K562 (cell line): ENCODE measurements at regions not wholly inside any gene's neighbourhood (a gene's known extent, or its start where the extent isn't known, plus 50 kb on each side); places are given as distances from the start of the nearest gene placed in this dataset.
A peak's percentile ranks its signal among the peaks of the same experiment; 100 is the strongest.

Experiments used
- FOXM1 ChIP-seq, 2 experiments: fragments of 450-650 bp in 1 of 2; sonication (generic) in 1 of 2; formaldehyde crosslinking in 1 of 2; IDR thresholded peaks; 2 replicates each; pipeline versions ENCODE4 v1.6.1 to v1.9.0; 2017 to 2022; ENCODE audit warnings: low read depth in 2 of 2, mild to moderate bottlenecking in 2 of 2, missing genetic modification reagents in 1 of 2, moderate library complexity in 1 of 2
- MYBL2 ChIP-seq, 2 experiments: fragments of 450-650 bp in 1 of 2; sonication (generic) in 1 of 2; formaldehyde crosslinking in 1 of 2; IDR thresholded peaks; 2 replicates each; pipeline versions ENCODE4 v1.6.1 to v1.8.1; 2017 to 2022; ENCODE audit warnings: borderline replicate concordance in 1 of 2, inconsistent platforms in 1 of 2, low read depth in 1 of 2, mild to moderate bottlenecking in 1 of 2, missing genetic modification reagents in 1 of 2, moderate library complexity in 1 of 2
- NR2C2 ChIP-seq, 2 experiments: fragments of 200-800 bp in 1 of 2; sonication (Bioruptor generic) in 1 of 2; sonication (generic) in 1 of 2; formaldehyde crosslinking in 1 of 2; IDR thresholded peaks; 2 replicates each; pipeline versions ENCODE4 v1.6.1 to v1.8.0; 2016 to 2022; ENCODE audit warnings: mild to moderate bottlenecking in 1 of 2, missing compliant biosample characterization in 1 of 2, missing genetic modification characterization in 1 of 2, missing genetic modification reagents in 1 of 2
- POLR2A ChIP-seq: fragments of 450-650 bp; conservative IDR thresholded peaks from 2 replicates; pipeline ENCODE4 v1.6.1; 2016
- ZNF696 ChIP-seq: fragments of 250-450 bp; sonication (Bioruptor Pico); conservative IDR thresholded peaks from 2 replicates; pipeline ENCODE4 v1.4.0; 2020; ENCODE audit warnings: mild to moderate bottlenecking, moderate library complexity
- ZNF778 ChIP-seq: fragments of 450-650 bp; formaldehyde crosslinking; IDR thresholded peaks from 2 replicates; pipeline ENCODE4 v1.4.0; 2020; ENCODE audit warnings: mild to moderate bottlenecking, moderate library complexity
- TF ChIP-seq, protein P1 (sequence below), 2 experiments: fragments of 450-650 bp; formaldehyde crosslinking in 1 of 2; IDR thresholded peaks; 2 replicates each; pipeline versions ENCODE4 v1.4.0 to v1.6.1; 2014 to 2020; ENCODE audit warnings: mild to moderate bottlenecking in 2 of 2, borderline replicate concordance in 1 of 2, low read depth in 1 of 2
- TF ChIP-seq, protein P2 (sequence below), 2 experiments: fragments of 450-650 bp; IDR thresholded peaks; 2 replicates each; pipeline ENCODE4 v1.6.1; 2018; ENCODE audit warnings: mild to moderate bottlenecking in 2 of 2, low read depth in 1 of 2; ENCODE audit not compliant: partially characterized antibody in 2 of 2

DNA sequence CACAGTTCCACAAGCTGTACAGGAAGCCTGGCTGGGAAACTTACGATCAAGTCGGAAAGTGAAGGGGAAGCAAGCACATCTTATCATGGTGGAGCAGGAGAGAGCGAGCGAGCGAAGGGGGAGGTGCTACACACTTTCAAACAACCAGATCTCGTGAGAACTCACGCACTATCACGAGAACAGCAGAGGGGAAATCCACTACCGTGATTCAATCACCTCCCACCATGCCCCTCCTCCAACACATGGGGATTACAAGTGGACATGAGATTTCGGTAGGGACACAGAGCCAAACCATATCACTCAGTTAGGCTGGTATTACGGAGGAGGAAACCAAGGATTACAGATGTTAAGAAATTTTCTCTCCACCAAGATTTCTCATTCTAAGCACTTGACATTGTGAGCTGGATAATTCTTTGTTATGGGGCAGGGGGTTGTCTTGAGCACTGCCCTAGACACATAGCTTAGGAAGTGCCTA, 262.0 kb upstream of the G2E3 start (continued):
- TF ChIP-seq, protein P1, sequence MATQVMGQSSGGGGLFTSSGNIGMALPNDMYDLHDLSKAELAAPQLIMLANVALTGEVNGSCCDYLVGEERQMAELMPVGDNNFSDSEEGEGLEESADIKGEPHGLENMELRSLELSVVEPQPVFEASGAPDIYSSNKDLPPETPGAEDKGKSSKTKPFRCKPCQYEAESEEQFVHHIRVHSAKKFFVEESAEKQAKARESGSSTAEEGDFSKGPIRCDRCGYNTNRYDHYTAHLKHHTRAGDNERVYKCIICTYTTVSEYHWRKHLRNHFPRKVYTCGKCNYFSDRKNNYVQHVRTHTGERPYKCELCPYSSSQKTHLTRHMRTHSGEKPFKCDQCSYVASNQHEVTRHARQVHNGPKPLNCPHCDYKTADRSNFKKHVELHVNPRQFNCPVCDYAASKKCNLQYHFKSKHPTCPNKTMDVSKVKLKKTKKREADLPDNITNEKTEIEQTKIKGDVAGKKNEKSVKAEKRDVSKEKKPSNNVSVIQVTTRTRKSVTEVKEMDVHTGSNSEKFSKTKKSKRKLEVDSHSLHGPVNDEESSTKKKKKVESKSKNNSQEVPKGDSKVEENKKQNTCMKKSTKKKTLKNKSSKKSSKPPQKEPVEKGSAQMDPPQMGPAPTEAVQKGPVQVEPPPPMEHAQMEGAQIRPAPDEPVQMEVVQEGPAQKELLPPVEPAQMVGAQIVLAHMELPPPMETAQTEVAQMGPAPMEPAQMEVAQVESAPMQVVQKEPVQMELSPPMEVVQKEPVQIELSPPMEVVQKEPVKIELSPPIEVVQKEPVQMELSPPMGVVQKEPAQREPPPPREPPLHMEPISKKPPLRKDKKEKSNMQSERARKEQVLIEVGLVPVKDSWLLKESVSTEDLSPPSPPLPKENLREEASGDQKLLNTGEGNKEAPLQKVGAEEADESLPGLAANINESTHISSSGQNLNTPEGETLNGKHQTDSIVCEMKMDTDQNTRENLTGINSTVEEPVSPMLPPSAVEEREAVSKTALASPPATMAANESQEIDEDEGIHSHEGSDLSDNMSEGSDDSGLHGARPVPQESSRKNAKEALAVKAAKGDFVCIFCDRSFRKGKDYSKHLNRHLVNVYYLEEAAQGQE (IDR thresholded peaks at IDR 0.05; ENCODE audit: borderline replicate concordance), result no peak
- TF ChIP-seq, protein P1 (CRISPR knock-in tag; IDR thresholded peaks at IDR 0.05; ENCODE audit: low read depth), result no peak
- TF ChIP-seq MYBL2 (IDR thresholded peaks at IDR 0.05; ENCODE audit: low read depth) (peak; percentile 87), MYBL2 (CRISPR knock-in tag; IDR thresholded peaks at IDR 0.05; ENCODE audit: borderline replicate concordance) (no peak; the same call in 1 of the 2 replicates), POLR2A (peak; percentile 76), FOXM1 (IDR thresholded peaks at IDR 0.05; ENCODE audit: low read depth) (peak; percentile 55; the same call in 1 of the 2 replicates), FOXM1 (CRISPR knock-in tag; IDR thresholded peaks at IDR 0.05; ENCODE audit: low read depth) (no peak), NR2C2 (CRISPR knock-in tag; IDR thresholded peaks at IDR 0.05) (no peak), NR2C2 (tag; IDR thresholded peaks at IDR 0.05) (0 out of 2 replicates have a peak, but pooled peaks have one; percentile 17), ZNF696 (CRISPR knock-in tag) (no peak), ZNF778 (CRISPR knock-in tag) (no peak)
- TF ChIP-seq, protein P2, sequence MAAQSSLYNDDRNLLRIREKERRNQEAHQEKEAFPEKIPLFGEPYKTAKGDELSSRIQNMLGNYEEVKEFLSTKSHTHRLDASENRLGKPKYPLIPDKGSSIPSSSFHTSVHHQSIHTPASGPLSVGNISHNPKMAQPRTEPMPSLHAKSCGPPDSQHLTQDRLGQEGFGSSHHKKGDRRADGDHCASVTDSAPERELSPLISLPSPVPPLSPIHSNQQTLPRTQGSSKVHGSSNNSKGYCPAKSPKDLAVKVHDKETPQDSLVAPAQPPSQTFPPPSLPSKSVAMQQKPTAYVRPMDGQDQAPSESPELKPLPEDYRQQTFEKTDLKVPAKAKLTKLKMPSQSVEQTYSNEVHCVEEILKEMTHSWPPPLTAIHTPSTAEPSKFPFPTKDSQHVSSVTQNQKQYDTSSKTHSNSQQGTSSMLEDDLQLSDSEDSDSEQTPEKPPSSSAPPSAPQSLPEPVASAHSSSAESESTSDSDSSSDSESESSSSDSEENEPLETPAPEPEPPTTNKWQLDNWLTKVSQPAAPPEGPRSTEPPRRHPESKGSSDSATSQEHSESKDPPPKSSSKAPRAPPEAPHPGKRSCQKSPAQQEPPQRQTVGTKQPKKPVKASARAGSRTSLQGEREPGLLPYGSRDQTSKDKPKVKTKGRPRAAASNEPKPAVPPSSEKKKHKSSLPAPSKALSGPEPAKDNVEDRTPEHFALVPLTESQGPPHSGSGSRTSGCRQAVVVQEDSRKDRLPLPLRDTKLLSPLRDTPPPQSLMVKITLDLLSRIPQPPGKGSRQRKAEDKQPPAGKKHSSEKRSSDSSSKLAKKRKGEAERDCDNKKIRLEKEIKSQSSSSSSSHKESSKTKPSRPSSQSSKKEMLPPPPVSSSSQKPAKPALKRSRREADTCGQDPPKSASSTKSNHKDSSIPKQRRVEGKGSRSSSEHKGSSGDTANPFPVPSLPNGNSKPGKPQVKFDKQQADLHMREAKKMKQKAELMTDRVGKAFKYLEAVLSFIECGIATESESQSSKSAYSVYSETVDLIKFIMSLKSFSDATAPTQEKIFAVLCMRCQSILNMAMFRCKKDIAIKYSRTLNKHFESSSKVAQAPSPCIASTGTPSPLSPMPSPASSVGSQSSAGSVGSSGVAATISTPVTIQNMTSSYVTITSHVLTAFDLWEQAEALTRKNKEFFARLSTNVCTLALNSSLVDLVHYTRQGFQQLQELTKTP (IDR thresholded peaks at IDR 0.05; ENCODE audit: low read depth in 1 of 2, partially characterized antibody in 2 of 2), result no peak
